ENCODE measurements at regions not wholly inside any gene's neighbourhood (a gene's known extent, or its start where the extent isn't known, plus 50 kb on each side); places are given as distances from the start of the nearest gene placed in this dataset.
"Not testable (repeated sequence)": the region's sequence is repeated elsewhere in the genome, so short reads cannot be mapped to it uniquely, and the experiment has no call there.

DNA sequence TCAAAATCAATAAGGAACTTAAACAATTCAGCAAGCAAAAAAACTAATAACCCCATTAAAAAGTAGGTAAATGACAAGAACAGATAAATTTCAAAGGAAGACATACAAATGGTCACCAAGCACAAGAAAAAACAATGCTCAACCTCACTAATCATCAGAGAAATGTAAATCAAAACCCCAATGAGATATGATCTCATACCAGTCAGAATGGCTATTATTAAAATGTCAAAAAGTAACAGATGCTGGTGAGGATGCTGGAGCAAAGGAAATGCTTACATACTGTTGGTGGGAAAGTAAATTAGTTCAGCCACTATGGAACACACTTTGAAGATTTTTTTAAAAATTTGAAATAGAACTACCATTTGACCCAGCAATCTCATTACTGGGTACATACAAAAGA, 538.0 kb downstream of the TMX3 start:
- H3K4me3 ChIP-seq: no peak overlapping the region
- POLR2A ChIA-PET (ENCODE audit: unreplicated experiment): no interaction called here
- intact Hi-C loops (cut with micrococcal nuclease; ENCODE audit: unreplicated experiment): loop anchor here (10.0 kb wide), 1 partner anchor 662 kb away; the partner anchor contains the start of gene DSEL
- no peaks in the 10 kb centered on the region for H4K20me1 ChIP-seq (ENCODE audit: insufficient read depth)
- no peak overlapping the region for H2AFZ ChIP-seq
- no peaks in the 10 kb centered on the region for H3K9me3 ChIP-seq (ENCODE audit: insufficient read depth, low read depth)
- H3K36me3 ChIP-seq (ENCODE audit: low read depth): no peaks in the 10 kb centered on the region
- no peak overlapping the region for H3K27ac ChIP-seq
- DNase-seq: no peak
- no peak for TF ChIP-seq CTCF (conservative IDR thresholded peaks at IDR 0.05)
- no peak for TF ChIP-seq EZH2 (IDR thresholded peaks at IDR 0.05; ENCODE audit: low read depth)
- no peaks in the 10 kb centered on the region for H3F3A ChIP-seq (ENCODE audit: insufficient read depth, low read depth)
- no peak overlapping the region for H3K4me2 ChIP-seq
- CTCF ChIA-PET: no interaction called here
- no peaks in the 10 kb centered on the region for H3K27me3 ChIP-seq (ENCODE audit: insufficient read depth, low read depth)
- H3K9me2 ChIP-seq (ENCODE audit: insufficient read depth): no peaks in the 10 kb centered on the region
- no TSS peak for BruUV-seq (replicated peaks)
- no peaks in the 10 kb centered on the region for H3K79me2 ChIP-seq (ENCODE audit: low read depth)
- no peaks in the 10 kb centered on the region for H3K4me1 ChIP-seq (replicated peaks; ENCODE audit: insufficient read depth)

DNA sequence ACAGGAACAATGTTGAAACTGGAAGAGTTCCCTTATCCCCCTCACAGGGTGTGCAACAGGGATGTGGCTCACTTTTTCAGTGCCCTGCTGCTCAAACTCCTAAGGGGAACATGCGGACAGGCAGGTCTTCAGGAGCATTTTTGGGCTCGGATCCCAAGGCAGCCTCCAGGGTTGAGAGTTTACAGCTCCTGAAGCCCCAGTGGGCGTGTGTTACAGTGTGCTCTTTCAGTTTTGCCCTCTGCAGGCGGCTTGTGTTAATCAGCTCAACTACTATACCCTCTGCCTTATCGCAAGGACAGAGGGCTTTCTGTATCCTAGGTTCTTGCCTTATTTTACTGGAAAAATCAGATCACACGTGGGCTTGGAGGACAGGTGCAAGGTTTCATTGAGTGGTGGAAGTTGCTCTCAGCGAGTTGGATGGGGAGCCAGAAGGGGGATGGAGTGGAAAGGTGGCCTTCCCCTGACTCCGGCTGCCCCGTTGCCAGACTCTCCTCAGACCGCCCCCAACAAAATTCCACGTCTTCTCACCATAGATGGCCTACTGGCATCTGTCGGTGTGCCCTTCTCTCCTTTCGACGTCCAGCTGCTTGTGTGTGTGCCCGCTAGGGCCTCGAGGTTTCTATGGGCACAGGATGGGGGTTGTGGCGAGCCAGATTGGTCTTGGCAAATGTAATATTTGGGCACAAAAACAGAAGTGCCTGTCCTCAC, 541.9 kb downstream of the TMX3 start:
- no peaks in the 10 kb centered on the region for H3K79me2 ChIP-seq (ENCODE audit: low read depth)
- H3K27me3 ChIP-seq (ENCODE audit: insufficient read depth, low read depth): no peaks in the 10 kb centered on the region
- no peaks in the 10 kb centered on the region for H3K36me3 ChIP-seq (ENCODE audit: low read depth)
- H3K27ac ChIP-seq: no peak overlapping the region
- H3F3A ChIP-seq (ENCODE audit: insufficient read depth, low read depth): no peaks in the 10 kb centered on the region
- H3K4me2 ChIP-seq: no peak overlapping the region
- BruUV-seq (replicated peaks): no TSS peak
- intact Hi-C loops (cut with micrococcal nuclease; ENCODE audit: unreplicated experiment): loop anchor here (10.0 kb wide), 1 partner anchor 658 kb away; the partner anchor contains the start of gene DSEL
- no peaks in the 10 kb centered on the region for H3K9me3 ChIP-seq (ENCODE audit: insufficient read depth, low read depth)
- H3K4me1 ChIP-seq (replicated peaks; ENCODE audit: insufficient read depth): no peaks in the 10 kb centered on the region
- ChIA-PET CTCF (no interaction called here), POLR2A (ENCODE audit: unreplicated experiment) (no interaction called here)
- H4K20me1 ChIP-seq (ENCODE audit: insufficient read depth): no peaks in the 10 kb centered on the region
- no peaks in the 10 kb centered on the region for H3K9me2 ChIP-seq (ENCODE audit: insufficient read depth)
- DNase-seq: no peak
- H3K4me3 ChIP-seq: no peak overlapping the region
- 0 out of 2 replicates have a peak overlapping the region, but pooled peaks have one; percentile 60 for H2AFZ ChIP-seq
- TF ChIP-seq EZH2 (IDR thresholded peaks at IDR 0.05; ENCODE audit: low read depth): no peak
- no peak for TF ChIP-seq CTCF (conservative IDR thresholded peaks at IDR 0.05)

- Histone ChIP-seq H2AFZ (no peak overlapping the region), H3K4me2 (no peak overlapping the region), H3K9me2 (ENCODE audit: insufficient read depth) (no peaks in the 10 kb centered on the region), H3K4me3 (no peak overlapping the region), H3F3A (ENCODE audit: insufficient read depth, low read depth) (no peaks in the 10 kb centered on the region), H3K4me1 (replicated peaks; ENCODE audit: insufficient read depth) (no peaks in the 10 kb centered on the region), H3K79me2 (ENCODE audit: low read depth) (no peaks in the 10 kb centered on the region), H3K27me3 (ENCODE audit: insufficient read depth, low read depth) (no peaks in the 10 kb centered on the region), H3K36me3 (ENCODE audit: low read depth) (no peaks in the 10 kb centered on the region), H4K20me1 (ENCODE audit: insufficient read depth) (no peaks in the 10 kb centered on the region), H3K9me3 (ENCODE audit: insufficient read depth, low read depth) (no peaks in the 10 kb centered on the region), H3K27ac (no peak overlapping the region)
- no TSS peak for BruUV-seq (replicated peaks)
- CTCF ChIA-PET: no interaction called here
- no peak for TF ChIP-seq EZH2 (IDR thresholded peaks at IDR 0.05; ENCODE audit: low read depth)
- TF ChIP-seq CTCF (conservative IDR thresholded peaks at IDR 0.05): no peak
- no peak for DNase-seq
- POLR2A ChIA-PET (ENCODE audit: unreplicated experiment): no interaction called here
- intact Hi-C loops (cut with micrococcal nuclease; ENCODE audit: unreplicated experiment): no loop called here
Measured at GRCh38 chr18:68164909-68165308, 550.0 kb downstream of the TMX3 start.

DNA sequence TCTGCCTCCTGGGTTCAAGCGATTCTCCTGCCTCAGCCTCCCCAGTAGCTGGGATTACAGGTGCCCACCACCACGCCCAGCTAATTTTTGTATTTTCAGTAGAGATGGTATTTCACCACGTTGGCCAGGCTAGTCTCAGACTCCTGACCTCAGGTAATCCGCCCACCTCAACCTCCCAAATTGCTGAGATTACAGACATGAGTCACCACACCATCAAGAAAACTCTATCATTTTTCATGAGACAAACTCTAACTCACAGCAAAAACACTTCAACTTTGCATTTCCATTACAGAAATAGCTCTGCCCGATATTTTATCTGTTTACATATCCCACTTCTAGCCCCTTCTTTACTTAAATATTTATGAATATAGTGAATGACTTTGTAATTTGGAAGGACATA, 561.1 kb downstream of the TMX3 start:
- H3K9me3 ChIP-seq (ENCODE audit: insufficient read depth, low read depth); H3K36me3 ChIP-seq (ENCODE audit: low read depth); intact Hi-C loops (cut with micrococcal nuclease; ENCODE audit: unreplicated experiment); H3K27ac ChIP-seq; BruUV-seq (replicated peaks); H3F3A ChIP-seq (ENCODE audit: insufficient read depth, low read depth); H3K4me3 ChIP-seq; H3K9me2 ChIP-seq (ENCODE audit: insufficient read depth); POLR2A ChIA-PET (ENCODE audit: unreplicated experiment); H4K20me1 ChIP-seq (ENCODE audit: insufficient read depth); H3K4me1 ChIP-seq (replicated peaks; ENCODE audit: insufficient read depth); DNase-seq; H3K27me3 ChIP-seq (ENCODE audit: insufficient read depth, low read depth); H3K4me2 ChIP-seq; H3K79me2 ChIP-seq (ENCODE audit: low read depth); H2AFZ ChIP-seq; CTCF ChIA-PET: not testable (repeated sequence)
